ENCODE measurements at regions not wholly inside any gene's neighbourhood (a gene's known extent, or its start where the extent isn't known, plus 50 kb on each side); places are given as distances from the start of the nearest gene placed in this dataset.

GRCh38 chr2:129253461-129253812 lies 726.0 kb upstream of the RAB6C start:
- H3K9ac ChIP-seq (ENCODE audit: insufficient read depth, low read length): no peak overlapping the region
- no peak overlapping the region for H3K4me2 ChIP-seq (ENCODE audit: extremely low read depth, insufficient read depth, low read length)
- H3K27me3 ChIP-seq (ENCODE audit: control insufficient read depth, insufficient read depth, low read length): no peaks in the 10 kb centered on the region
- H4K20me1 ChIP-seq (ENCODE audit: control insufficient read depth, extremely low read depth, insufficient read depth, low read length): no peaks in the 10 kb centered on the region
- no peak overlapping the region for H3K4me3 ChIP-seq (replicated peaks in 1 of 4; ENCODE audit: control extremely low read depth in 1 of 4, insufficient read depth in 1 of 4, low read depth in 3 of 4, low read length in 4 of 4)
- TF ChIP-seq, protein P1, sequence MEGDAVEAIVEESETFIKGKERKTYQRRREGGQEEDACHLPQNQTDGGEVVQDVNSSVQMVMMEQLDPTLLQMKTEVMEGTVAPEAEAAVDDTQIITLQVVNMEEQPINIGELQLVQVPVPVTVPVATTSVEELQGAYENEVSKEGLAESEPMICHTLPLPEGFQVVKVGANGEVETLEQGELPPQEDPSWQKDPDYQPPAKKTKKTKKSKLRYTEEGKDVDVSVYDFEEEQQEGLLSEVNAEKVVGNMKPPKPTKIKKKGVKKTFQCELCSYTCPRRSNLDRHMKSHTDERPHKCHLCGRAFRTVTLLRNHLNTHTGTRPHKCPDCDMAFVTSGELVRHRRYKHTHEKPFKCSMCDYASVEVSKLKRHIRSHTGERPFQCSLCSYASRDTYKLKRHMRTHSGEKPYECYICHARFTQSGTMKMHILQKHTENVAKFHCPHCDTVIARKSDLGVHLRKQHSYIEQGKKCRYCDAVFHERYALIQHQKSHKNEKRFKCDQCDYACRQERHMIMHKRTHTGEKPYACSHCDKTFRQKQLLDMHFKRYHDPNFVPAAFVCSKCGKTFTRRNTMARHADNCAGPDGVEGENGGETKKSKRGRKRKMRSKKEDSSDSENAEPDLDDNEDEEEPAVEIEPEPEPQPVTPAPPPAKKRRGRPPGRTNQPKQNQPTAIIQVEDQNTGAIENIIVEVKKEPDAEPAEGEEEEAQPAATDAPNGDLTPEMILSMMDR (conservative IDR thresholded peaks at IDR 0.05 in 1 of 2, IDR thresholded peaks at IDR 0.05 in 1 of 2; ENCODE audit: low read depth in 1 of 2, low read length in 2 of 2): no peak
- no peak for TF ChIP-seq EZH2 (IDR thresholded peaks at IDR 0.05; ENCODE audit: low read length, missing control alignments)
- H3K36me3 ChIP-seq (ENCODE audit: control insufficient read depth, insufficient read depth, low read length): no peaks in the 10 kb centered on the region
- no peak for DNase-seq (ENCODE audit: low read depth in 2 of 2)
- no peaks in the 10 kb centered on the region for H3K4me1 ChIP-seq (ENCODE audit: control insufficient read depth, extremely low read depth, insufficient read depth, low read length)
- H3K27ac ChIP-seq (ENCODE audit: insufficient read depth, low read length): no peak overlapping the region
- no peaks in the 10 kb centered on the region for H3K9me3 ChIP-seq (ENCODE audit: control insufficient read depth, insufficient read depth, low read depth, low read length)
- H3K79me2 ChIP-seq (ENCODE audit: control insufficient read depth, insufficient read depth, low read length): no peaks in the 10 kb centered on the region
- no peak overlapping the region for H2AFZ ChIP-seq (ENCODE audit: low read length)

DNA sequence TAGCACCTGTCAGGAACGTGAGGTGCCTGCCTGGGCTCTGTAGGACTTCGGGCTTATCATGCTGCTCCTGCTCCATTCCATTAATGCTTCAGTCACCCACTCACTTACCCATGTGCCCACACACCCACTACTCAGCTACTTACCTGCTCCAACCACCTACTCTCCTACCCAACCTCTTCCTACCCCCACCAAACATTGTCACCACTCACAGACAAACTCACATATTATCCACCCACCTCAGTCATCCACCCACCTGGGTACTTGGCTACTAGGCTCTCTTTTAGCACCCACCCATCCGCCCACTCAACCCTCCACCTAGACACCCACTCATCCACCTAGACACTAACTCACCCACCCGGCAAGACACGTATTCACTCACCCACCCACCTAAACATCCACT lies 724.7 kb upstream of the RAB6C start:
- Histone ChIP-seq H3K9me3 (ENCODE audit: control insufficient read depth, insufficient read depth, low read depth, low read length) (no peaks in the 10 kb centered on the region), H3K4me3 (replicated peaks in 1 of 4; ENCODE audit: control extremely low read depth in 1 of 4, insufficient read depth in 1 of 4, low read depth in 3 of 4, low read length in 4 of 4) (no peak overlapping the region), H3K27ac (ENCODE audit: insufficient read depth, low read length) (no peak overlapping the region), H3K4me2 (ENCODE audit: extremely low read depth, insufficient read depth, low read length) (no peak overlapping the region), H3K9ac (ENCODE audit: insufficient read depth, low read length) (no peak overlapping the region), H3K79me2 (ENCODE audit: control insufficient read depth, insufficient read depth, low read length) (no peaks in the 10 kb centered on the region), H3K36me3 (ENCODE audit: control insufficient read depth, insufficient read depth, low read length) (no peaks in the 10 kb centered on the region), H2AFZ (ENCODE audit: low read length) (no peak overlapping the region), H3K27me3 (ENCODE audit: control insufficient read depth, insufficient read depth, low read length) (no peaks in the 10 kb centered on the region), H4K20me1 (ENCODE audit: control insufficient read depth, extremely low read depth, insufficient read depth, low read length) (no peaks in the 10 kb centered on the region), H3K4me1 (ENCODE audit: control insufficient read depth, extremely low read depth, insufficient read depth, low read length) (no peaks in the 10 kb centered on the region)
- no peak for TF ChIP-seq EZH2 (IDR thresholded peaks at IDR 0.05; ENCODE audit: low read length, missing control alignments)
- TF ChIP-seq, protein P1 (conservative IDR thresholded peaks at IDR 0.05 in 1 of 2, IDR thresholded peaks at IDR 0.05 in 1 of 2; ENCODE audit: low read depth in 1 of 2, low read length in 2 of 2): no peak
- DNase-seq (ENCODE audit: low read depth in 2 of 2): no peak

DNA sequence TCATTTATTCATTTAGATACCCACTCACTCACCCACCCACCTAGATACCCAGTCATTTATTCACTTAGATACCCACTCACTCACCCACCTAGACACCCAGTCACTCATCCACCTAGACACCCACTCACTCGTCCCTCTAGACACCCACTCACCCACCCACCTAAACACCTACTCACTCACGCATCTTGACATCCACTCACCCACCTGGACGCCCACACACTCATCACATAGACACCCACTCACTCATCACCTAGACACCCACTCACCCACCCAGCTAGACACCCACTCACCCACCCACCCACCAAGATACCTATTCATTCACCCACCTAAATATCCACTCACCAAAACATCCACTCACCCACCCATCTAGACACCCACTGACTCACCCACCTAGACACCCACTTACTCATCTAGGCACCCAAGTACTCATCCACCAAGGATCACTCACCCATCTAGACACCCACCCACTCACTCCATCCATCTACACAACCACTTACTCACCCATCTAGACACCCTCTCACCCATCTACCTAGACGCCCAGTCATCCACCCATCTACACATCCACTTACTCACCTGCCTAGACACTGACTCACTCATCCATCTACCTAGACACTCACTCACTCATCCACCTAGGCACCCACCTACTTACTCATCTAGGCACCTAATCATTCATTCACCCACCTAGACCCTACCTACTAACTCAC lies 723.7 kb upstream of the RAB6C start:
- no peak overlapping the region for H3K4me3 ChIP-seq (replicated peaks in 1 of 4; ENCODE audit: control extremely low read depth in 1 of 4, insufficient read depth in 1 of 4, low read depth in 3 of 4, low read length in 4 of 4)

More for the DNA sequence above, 723.7 kb upstream of the RAB6C start:
- DNase-seq (ENCODE audit: low read depth in 2 of 2): no peak
- no peaks in the 10 kb centered on the region for H3K36me3 ChIP-seq (ENCODE audit: control insufficient read depth, insufficient read depth, low read length)
- no peaks in the 10 kb centered on the region for H3K79me2 ChIP-seq (ENCODE audit: control insufficient read depth, insufficient read depth, low read length)
- H3K27me3 ChIP-seq (ENCODE audit: control insufficient read depth, insufficient read depth, low read length): no peaks in the 10 kb centered on the region
- TF ChIP-seq, protein P1 (conservative IDR thresholded peaks at IDR 0.05 in 1 of 2, IDR thresholded peaks at IDR 0.05 in 1 of 2; ENCODE audit: low read depth in 1 of 2, low read length in 2 of 2): no peak
- no peak for TF ChIP-seq EZH2 (IDR thresholded peaks at IDR 0.05; ENCODE audit: low read length, missing control alignments)
- H4K20me1 ChIP-seq (ENCODE audit: control insufficient read depth, extremely low read depth, insufficient read depth, low read length): no peaks in the 10 kb centered on the region
- H3K9me3 ChIP-seq (ENCODE audit: control insufficient read depth, insufficient read depth, low read depth, low read length): no peaks in the 10 kb centered on the region
- no peak overlapping the region for H2AFZ ChIP-seq (ENCODE audit: low read length)
- H3K4me1 ChIP-seq (ENCODE audit: control insufficient read depth, extremely low read depth, insufficient read depth, low read length): no peaks in the 10 kb centered on the region
- no peak overlapping the region for H3K27ac ChIP-seq (ENCODE audit: insufficient read depth, low read length)
- H3K9ac ChIP-seq (ENCODE audit: insufficient read depth, low read length): no peak overlapping the region
- no peak overlapping the region for H3K4me2 ChIP-seq (ENCODE audit: extremely low read depth, insufficient read depth, low read length)
